GM19328 (cell line): ENCODE measurements at regions not wholly inside any gene's neighbourhood (a gene's known extent, or its start where the extent isn't known, plus 50 kb on each side); places are given as distances from the start of the nearest gene placed in this dataset.
"Not testable (repeated sequence)": the region's sequence is repeated elsewhere in the genome, so short reads cannot be mapped to it uniquely, and the experiment has no call there.

ENCODE experiments used
- ATAC-seq: cut with Tn5 transposase; IDR thresholded peaks from one replicate; pipeline ENCODE4 v1.9.1; 2021; ENCODE audit warnings: mild to moderate bottlenecking, moderate library complexity; ENCODE audit not compliant: unreplicated experiment

DNA sequence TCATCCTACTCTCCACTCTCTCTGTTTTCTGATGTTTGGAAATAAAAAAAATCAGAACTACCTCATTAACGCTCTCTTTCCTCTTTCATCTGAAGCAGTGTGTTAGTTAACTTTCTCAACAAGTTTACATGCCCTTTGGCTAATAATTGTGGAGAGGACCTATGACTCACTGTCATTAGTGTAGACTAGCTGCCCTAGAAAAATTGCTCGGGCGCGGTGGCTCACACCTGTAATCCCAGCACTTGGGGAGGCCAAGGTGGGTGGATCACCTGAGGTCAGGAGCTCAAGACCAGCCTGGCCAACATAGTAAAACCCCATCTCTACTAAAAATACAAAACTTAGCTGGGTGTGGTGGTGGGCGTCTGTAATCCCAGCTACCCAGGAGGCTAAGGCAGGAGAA, 94.5 kb upstream of the DPP6 start:
- ATAC-seq = not testable (repeated sequence)

DNA sequence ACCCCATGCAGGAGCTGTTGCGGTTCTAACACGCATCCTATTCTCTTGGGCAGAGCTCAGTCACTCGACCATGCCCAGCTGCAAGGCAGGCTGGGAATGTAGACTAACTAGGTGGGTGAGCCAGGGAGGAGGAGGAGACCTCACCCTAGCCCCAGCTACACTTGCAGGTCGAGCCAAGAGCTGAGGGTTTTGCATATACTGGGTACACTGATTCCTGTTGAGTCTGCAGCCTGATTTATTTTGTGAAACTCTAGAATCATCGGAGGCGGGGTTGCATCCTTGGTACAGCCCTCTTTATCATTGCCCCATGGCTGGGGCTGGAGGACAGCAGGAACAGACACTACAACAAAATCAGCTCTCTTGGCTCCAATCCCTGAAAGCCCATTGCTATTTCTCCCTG, 93.8 kb upstream of the DPP6 start:
- ATAC-seq = not testable (repeated sequence)

DNA sequence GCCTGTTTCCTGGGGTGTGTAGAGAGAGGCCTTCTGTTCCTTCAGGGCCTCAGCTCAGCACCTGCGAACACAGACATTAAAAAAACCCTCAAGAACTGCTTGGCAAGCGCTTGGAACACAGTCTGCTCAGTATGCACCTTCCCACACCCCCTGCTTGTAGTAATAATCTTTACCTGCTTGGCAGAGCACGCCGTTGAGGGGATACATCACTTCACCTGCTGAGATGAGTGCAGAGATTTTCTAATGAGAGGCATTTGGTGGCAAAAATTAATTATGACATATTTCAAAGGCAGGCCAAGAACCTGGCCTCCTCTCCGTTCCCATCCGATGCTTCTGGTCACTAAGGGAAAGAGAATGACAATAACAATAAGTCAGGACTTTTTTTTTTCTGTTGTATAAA, 93.4 kb upstream of the DPP6 start:
- not testable (repeated sequence) for ATAC-seq

DNA sequence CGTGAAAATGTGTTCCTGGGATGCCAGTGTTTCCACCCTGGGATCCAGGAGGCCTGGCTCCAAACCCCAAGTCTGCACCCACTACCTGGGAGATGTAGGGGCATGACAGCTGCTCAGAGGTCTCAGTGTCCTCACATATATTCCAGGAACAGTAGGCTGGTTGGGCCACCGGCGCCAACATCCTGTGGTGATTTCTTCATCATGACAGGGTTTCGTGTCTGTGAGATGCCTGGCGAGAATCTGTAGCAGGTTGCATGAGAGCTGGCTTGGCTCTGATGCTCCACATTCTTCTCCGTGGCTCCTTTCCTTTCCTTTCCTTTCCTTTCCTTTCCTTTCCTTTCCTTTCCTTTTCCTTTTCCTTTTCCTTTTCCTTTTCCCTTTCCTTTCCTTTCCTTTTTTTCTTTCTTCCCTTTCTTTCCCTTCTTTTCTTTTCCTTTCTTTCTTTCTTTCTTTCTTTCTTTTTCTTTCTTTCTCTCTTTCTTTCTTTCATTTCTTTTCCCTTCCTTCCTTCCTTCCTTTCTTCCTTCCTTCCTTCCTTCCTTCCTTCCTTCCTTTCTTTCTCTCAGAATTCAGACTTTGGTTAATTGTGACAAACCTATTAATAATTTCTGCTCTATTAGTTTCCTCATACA, 87.6 kb upstream of the DPP6 start:
- not testable (repeated sequence) for ATAC-seq

DNA sequence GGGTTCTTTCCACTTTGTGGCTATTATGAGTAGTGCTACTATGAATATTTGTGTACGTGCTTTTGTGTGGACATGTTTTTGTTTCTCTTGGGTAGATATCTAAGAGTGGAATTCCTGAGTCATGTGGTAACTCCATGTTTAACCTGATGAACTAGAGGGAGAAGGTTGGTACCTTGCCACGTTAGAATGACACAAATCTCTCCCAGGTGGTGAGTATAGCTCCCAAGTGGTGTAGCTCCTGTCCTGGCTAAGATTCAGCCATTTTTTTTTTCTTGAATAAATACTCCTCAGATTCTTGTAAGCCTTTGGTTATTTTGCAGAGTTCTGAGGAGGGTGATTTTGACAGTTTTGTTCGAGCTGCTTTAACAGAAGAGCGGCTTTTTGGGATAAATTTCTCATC, 83.2 kb upstream of the DPP6 start:
- not testable (repeated sequence) for ATAC-seq

DNA sequence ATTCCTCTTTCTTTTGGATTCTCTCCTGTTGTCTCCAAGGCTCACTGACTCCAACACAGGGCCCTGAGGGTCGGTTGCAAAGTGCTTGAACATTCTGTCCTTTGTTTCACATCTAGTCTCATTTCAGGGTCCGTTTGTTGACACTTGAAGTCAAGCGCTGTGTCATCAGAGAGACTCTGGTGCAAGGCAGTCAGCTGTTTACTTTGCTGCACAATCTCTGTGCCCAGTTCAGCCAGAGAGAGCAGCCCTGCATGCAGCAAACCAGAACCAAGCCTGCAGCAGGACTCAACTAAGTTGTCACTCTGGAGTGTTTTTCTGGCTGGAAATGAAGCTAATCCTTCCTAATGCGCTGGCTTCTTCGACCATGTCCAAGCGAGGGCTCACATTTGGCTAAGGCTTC, 77.6 kb upstream of the DPP6 start:
- ATAC-seq = not testable (repeated sequence)

DNA sequence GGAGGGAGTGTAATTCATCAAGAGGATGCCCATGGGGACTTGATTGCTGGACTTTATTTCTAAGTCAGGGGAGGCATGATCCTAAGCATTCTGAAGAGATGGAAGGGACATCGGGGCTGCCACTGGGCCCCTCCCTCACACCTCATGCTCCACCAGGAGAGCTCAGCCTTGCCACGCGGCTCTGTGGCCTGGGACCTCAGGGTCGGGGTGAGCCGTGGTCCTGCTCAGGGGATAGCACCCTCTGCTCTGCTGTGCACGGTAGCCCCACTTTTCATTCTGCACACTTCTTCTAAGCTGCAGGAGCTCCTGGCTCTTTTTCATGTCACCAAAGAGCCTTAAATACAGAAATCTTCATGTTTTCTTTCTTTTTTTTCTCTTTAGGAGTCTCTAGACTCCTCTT, 75.5 kb upstream of the DPP6 start:
- ATAC-seq = not testable (repeated sequence)

DNA sequence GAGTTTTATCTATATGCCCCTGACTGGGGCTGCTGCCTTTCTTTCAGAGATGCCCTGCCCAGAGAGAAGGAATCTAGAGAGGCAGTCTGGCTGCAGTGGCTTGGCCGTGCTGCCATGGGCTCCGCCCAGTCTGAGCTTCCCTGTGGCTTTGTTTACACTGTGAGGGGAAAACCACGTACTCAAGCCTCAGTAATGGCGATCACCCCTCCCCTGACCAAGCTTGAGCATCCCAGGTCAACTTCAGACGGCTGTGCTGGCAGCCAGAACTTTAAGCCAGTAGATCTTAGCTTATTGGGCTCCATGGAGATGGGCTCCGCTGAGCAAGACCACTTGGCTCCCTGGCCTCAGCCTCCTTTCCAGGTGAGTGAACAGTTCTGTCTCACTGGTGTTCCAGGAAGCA, 69.0 kb upstream of the DPP6 start:
- ATAC-seq = not testable (repeated sequence)

DNA sequence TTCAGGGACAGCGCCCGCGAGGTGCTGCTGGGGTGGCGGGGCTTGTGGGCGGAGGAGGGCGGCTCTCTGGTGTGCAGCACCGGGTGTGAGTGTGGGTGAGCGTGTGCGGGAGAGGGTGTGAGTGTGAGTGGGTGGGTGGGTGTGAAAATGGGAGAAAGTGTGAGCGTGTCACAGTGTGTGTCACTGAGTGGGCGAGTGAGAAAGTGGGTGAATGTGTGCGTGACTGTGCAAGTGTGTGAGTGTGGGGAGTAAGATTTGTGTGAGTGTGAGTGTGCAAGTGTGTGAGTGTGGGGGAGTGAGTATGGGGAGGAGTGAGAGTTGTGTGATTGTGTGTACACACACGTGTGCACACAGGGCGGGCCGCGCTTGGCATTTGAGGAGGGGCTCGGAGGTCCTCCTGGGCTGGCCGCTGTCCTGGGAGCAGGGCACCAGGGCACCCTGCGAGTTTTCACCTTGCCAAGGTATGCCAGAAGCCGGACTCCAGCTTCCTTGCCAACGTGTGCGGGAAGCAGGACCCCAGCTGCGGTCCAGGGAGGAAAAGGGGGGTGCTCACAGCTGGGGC, 63.1 kb upstream of the DPP6 start:
- ATAC-seq = not testable (repeated sequence)

DNA sequence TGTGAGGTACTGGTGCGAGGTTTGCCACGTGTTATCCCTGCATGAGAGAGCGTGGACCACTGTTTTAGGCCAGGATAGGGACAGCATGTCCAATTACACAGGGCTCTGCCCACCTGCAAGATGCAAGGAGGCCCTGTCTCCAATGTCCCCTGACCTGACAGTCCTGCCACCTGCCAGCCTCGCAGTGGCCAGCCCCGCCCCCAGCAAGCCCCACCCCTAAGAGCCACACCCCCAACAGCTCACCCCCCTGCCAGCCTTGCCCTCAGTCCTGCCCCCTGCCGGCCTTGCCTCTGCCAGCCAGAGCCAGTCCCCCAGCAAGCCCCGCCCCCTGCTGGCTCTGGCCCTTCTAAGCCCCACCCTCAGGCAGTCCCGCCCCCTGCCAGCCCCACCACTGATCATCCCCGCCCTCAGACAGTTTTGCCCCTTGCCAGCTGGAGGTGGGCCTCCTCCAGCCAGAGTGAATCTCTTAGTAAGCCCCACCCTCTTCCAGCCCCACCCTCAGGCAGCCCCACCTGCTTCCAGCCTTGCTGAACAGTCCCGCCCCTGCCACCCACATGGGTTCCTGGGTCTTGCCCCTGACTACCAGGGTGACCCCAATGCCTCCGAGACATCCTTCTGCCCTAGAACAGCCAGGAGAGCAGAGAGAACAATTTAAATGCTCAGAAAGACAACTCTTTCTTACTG, 62.3 kb upstream of the DPP6 start:
- not testable (repeated sequence) for ATAC-seq

DNA sequence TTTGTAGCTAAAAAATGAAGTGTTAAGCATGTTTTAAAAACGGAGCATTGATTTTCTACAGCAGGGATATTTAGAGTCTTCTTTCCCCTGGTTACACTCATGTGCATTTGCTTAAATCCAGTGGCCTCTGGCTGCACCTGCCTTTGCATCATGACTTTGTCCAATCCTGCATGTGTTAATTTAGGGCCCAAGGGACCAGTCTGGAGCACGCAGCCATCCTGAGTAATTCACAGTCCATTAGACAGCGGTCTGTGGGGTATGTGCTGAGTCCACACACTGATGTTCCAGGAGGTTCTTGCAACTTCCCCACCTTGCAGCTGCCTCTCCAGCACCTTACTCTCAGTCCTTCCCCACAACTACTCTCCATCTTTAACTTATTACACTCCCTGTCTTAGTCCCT, 60.7 kb upstream of the DPP6 start:
- ATAC-seq = not testable (repeated sequence)

DNA sequence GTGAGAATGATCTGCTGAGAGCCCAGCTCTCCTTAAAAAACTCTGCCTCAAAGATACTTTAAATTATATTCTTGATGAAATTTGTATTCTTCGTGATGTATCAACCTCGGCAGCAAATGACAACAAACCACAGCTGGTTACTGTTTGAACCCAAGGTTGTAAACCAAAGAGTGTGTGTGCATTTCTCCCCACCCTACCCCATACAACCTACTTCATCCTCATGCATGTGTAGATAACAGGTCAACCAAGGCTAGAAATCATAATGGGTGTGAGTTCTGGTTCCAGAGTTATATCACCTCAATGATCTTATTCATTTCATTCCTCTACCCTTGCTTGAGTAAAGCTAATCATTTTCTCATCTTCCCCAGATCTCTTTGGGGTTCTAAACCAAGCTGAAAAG, 58.8 kb upstream of the DPP6 start:
- ATAC-seq = not testable (repeated sequence)

DNA sequence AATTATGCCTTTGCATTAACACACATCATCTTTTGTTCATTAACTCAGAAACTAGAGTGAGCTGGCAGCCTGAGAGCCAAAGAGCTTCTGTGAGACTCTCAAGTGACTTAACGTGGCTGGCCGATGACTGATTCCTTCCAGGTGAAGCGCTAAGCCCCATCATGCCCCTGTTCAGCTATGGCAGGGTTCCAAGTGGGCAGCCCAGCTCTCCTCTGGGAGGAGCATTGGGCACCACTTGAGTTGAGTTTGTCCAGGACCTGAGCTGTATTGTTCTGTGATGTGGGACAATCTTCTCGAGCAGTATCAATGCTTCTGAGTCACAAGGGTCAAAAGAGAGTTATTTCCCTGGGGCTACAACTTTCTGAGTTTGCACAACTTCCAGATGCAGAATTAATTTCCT, 53.3 kb upstream of the DPP6 start:
- ATAC-seq = not testable (repeated sequence)
